ENCODE measurements at regions not wholly inside any gene's neighbourhood (a gene's known extent, or its start where the extent isn't known, plus 50 kb on each side); places are given as distances from the start of the nearest gene placed in this dataset.

DNA sequence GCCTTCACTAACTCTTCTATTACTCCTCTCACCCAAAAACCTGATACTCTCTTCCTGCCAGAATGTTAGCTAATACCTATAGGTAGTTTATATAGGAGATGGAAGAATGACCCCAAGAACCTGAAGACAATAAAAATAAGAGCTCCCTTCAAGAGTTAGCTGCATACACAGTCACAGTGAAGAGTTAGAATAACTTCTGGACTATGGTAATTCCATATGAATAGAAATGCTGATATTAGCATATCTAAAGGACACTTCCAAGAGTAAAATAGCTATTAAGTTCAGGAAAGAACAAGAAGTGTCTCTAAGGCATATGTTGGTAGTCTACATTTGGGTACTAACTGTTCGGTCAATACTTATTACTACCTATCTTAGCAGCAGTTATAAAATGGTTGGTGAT, 134.2 kb downstream of the VGLL3 start:
- Histone ChIP-seq H3K4me3 (no peak overlapping the region), H3K4me1 (ENCODE audit: low read depth) (no peaks in the 10 kb centered on the region), H3K9me3 (no peaks in the 10 kb centered on the region), H3K36me3 (ENCODE audit: low read depth) (no peaks in the 10 kb centered on the region)
- TF ChIP-seq, protein P1, sequence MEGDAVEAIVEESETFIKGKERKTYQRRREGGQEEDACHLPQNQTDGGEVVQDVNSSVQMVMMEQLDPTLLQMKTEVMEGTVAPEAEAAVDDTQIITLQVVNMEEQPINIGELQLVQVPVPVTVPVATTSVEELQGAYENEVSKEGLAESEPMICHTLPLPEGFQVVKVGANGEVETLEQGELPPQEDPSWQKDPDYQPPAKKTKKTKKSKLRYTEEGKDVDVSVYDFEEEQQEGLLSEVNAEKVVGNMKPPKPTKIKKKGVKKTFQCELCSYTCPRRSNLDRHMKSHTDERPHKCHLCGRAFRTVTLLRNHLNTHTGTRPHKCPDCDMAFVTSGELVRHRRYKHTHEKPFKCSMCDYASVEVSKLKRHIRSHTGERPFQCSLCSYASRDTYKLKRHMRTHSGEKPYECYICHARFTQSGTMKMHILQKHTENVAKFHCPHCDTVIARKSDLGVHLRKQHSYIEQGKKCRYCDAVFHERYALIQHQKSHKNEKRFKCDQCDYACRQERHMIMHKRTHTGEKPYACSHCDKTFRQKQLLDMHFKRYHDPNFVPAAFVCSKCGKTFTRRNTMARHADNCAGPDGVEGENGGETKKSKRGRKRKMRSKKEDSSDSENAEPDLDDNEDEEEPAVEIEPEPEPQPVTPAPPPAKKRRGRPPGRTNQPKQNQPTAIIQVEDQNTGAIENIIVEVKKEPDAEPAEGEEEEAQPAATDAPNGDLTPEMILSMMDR (IDR thresholded peaks at IDR 0.05): no peak
- DNase-seq (no peak), ATAC-seq (no peak)
- intact Hi-C loops (cut with DNase I, micrococcal nuclease): no loop called here

DNA sequence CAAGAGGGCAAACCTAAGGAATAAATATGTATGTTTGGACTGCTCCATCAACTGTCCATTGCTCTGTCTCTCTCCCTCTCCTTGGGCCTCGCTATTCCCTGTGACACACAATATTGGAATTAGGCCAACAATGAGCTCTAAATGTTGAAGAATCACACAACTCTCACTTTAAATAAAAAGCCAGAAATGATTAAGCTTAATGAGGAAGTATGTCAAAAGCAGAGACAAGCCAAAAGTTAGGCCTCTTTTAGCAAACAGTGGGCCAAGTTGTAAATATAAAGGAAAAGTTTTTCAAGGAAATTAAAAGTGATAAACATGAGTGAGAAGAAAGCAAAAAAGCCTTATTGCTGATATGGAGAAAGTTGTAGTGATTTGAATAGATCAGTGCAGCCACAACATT, 141.0 kb downstream of the VGLL3 start:
- ATAC-seq (no peak), DNase-seq (no peak)
- Histone ChIP-seq H3K4me3 (no peak overlapping the region), H3K9me3 (no peaks in the 10 kb centered on the region), H3K36me3 (ENCODE audit: low read depth) (no peaks in the 10 kb centered on the region), H3K4me1 (ENCODE audit: low read depth) (no peaks in the 10 kb centered on the region)
- TF ChIP-seq, protein P1 (IDR thresholded peaks at IDR 0.05): no peak
- intact Hi-C loops (cut with DNase I, micrococcal nuclease): no loop called here

- TF ChIP-seq, protein P1 (IDR thresholded peaks at IDR 0.05): no peak
- Histone ChIP-seq H3K4me3 (no peak overlapping the region), H3K4me1 (ENCODE audit: low read depth) (no peaks in the 10 kb centered on the region), H3K9me3 (no peaks in the 10 kb centered on the region), H3K36me3 (ENCODE audit: low read depth) (no peaks in the 10 kb centered on the region)
- DNase-seq (no peak), ATAC-seq (no peak)
- intact Hi-C loops (cut with DNase I, micrococcal nuclease): no loop called here
Measured at GRCh38 chr3:86845726-86846125, 145.2 kb downstream of the VGLL3 start.

- TF ChIP-seq, protein P1 (IDR thresholded peaks at IDR 0.05): no peak
- intact Hi-C loops (cut with DNase I, micrococcal nuclease): no loop called here
- ATAC-seq (no peak), DNase-seq (no peak)
- H3K9me3 ChIP-seq: no peaks in the 10 kb centered on the region
- no peak overlapping the region for H3K4me3 ChIP-seq
- H3K36me3 ChIP-seq (ENCODE audit: low read depth): no peaks in the 10 kb centered on the region
- H3K4me1 ChIP-seq (ENCODE audit: low read depth): no peaks in the 10 kb centered on the region
Measured at GRCh38 chr3:86838927-86839326, 152.0 kb downstream of the VGLL3 start.

DNA sequence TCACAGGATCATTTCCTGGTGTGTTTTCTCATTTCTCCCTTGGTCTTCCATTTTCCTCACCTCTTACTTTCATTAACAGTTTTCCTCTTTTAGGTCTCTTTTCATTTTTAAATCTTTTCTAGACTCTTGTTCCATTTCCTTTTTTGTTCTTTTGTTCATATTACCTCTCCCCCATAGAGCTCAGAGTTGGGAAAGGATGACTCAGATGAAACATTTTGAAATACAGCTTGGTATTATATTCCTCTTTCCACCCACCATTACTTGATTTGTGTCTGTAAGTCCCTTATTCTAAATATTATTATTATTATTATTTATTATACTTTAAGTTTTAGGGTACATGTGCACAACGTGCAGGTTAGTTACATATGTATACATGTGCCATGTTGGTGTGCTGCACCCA, 153.1 kb downstream of the VGLL3 start:
- no peaks in the 10 kb centered on the region for H3K9me3 ChIP-seq
- H3K4me1 ChIP-seq (ENCODE audit: low read depth): no peaks in the 10 kb centered on the region
- TF ChIP-seq, protein P1 (IDR thresholded peaks at IDR 0.05): no peak
- intact Hi-C loops (cut with DNase I, micrococcal nuclease): no loop called here
- ATAC-seq (no peak), DNase-seq (no peak)
- no peak overlapping the region for H3K4me3 ChIP-seq
- H3K36me3 ChIP-seq (ENCODE audit: low read depth): no peaks in the 10 kb centered on the region

GRCh38 chr3:86830566-86830965, 160.4 kb downstream of the VGLL3 start:
- TF ChIP-seq, protein P1 (IDR thresholded peaks at IDR 0.05): no peak

More at GRCh38 chr3:86830566-86830965, 160.4 kb downstream of the VGLL3 start:
- DNase-seq: no peak
- Histone ChIP-seq H3K4me1 (ENCODE audit: low read depth) (no peaks in the 10 kb centered on the region), H3K9me3 (no peaks in the 10 kb centered on the region), H3K4me3 (no peak overlapping the region), H3K36me3 (ENCODE audit: low read depth) (no peaks in the 10 kb centered on the region)
- intact Hi-C loops (cut with DNase I, micrococcal nuclease): no loop called here
- no peak for ATAC-seq

All from mucosa of descending colon (tissue), 3 donors.